Keratinocyte (primary cell): ENCODE measurements at regions not wholly inside any gene's neighbourhood (a gene's known extent, or its start where the extent isn't known, plus 50 kb on each side); places are given as distances from the start of the nearest gene placed in this dataset.
"Not testable (repeated sequence)": the region's sequence is repeated elsewhere in the genome, so short reads cannot be mapped to it uniquely, and the experiment has no call there.

Source experiments
- DNase-seq: peaks from one replicate; pipeline ENCODE4 v3.0.0-alpha.2; 2011; ENCODE audit warnings: low read depth, missing footprints, low spot score
- FAIRE-seq: peaks from 2 replicates; lab custom pipeline; 2011; peaks lifted over from hg19 to GRCh38; lab: Jason Lieb, UNC
- H2AFZ ChIP-seq: 2 replicates; pipeline ENCODE4 v1.6.0; 2012; ENCODE audit warnings: low read length, control low read depth, inconsistent platforms; ENCODE audit not compliant: control insufficient read depth
- H3K27ac ChIP-seq: 2 replicates; pipeline ENCODE4 v1.5.1; 2011; ENCODE audit warnings: low read length; ENCODE audit not compliant: control insufficient read depth, insufficient read depth
- H3K27me3 ChIP-seq: 3 replicates; pipeline ENCODE4 v1.6.0; 2011; ENCODE audit warnings: low read length; ENCODE audit not compliant: control insufficient read depth, insufficient read depth; ENCODE audit errors: extremely low read depth
- H3K36me3 ChIP-seq, 2 experiments: 2 replicates in 1 of 2; 3 replicates in 1 of 2; pipeline ENCODE4 v1.5.1; 2011; ENCODE audit warnings: low read length in 2 of 2, mild to moderate bottlenecking in 1 of 2; ENCODE audit not compliant: control insufficient read depth in 2 of 2, insufficient read depth in 2 of 2; ENCODE audit errors: extremely low read depth in 1 of 2
- H3K4me1 ChIP-seq: 3 replicates; pipeline ENCODE4 v1.5.1; 2011; ENCODE audit warnings: low read length; ENCODE audit not compliant: control insufficient read depth, insufficient read depth; ENCODE audit errors: extremely low read depth
- H3K4me2 ChIP-seq: 3 replicates; pipeline ENCODE4 v1.6.0; 2011; ENCODE audit warnings: low read depth, low read length; ENCODE audit not compliant: control insufficient read depth, insufficient read depth; ENCODE audit errors: extremely low read depth
- H3K4me3 ChIP-seq, 3 experiments: fragments of 200-600 bp in 1 of 3; sonication (generic) in 1 of 3; 2 replicates in 2 of 3; 3 replicates in 1 of 3; pipeline ENCODE4 v1.5.1; 2011 to 2016; ENCODE audit warnings: low read length in 3 of 3, mild to moderate bottlenecking in 3 of 3, control low read depth in 2 of 3, inconsistent platforms in 1 of 3, low read depth in 1 of 3, mixed read lengths in 1 of 3, mixed run types in 1 of 3, moderate library complexity in 1 of 3; ENCODE audit not compliant: control insufficient read depth in 2 of 3, insufficient read depth in 2 of 3; ENCODE audit errors: extremely low read depth in 1 of 3
- H3K79me2 ChIP-seq: 2 replicates; pipeline ENCODE4 v1.6.0; 2012; ENCODE audit warnings: low read length; ENCODE audit not compliant: control insufficient read depth, insufficient read depth
- H3K9ac ChIP-seq: 3 replicates; pipeline ENCODE4 v1.6.0; 2011; ENCODE audit warnings: low read length; ENCODE audit not compliant: control insufficient read depth, insufficient read depth; ENCODE audit errors: extremely low read depth
- H3K9me1 ChIP-seq: 3 replicates; pipeline ENCODE4 v1.6.0; 2011; ENCODE audit warnings: low read length; ENCODE audit not compliant: control insufficient read depth, insufficient read depth; ENCODE audit errors: extremely low read depth
- H3K9me3 ChIP-seq: 2 replicates; pipeline ENCODE4 v1.5.1; 2012; ENCODE audit warnings: low read depth, low read length; ENCODE audit not compliant: control insufficient read depth
- H4K20me1 ChIP-seq: 3 replicates; pipeline ENCODE4 v1.6.0; 2011; ENCODE audit warnings: low read length; ENCODE audit not compliant: control insufficient read depth, insufficient read depth; ENCODE audit errors: extremely low read depth
- EZH2 ChIP-seq: IDR thresholded peaks from one replicate; pipeline ENCODE4 v1.6.1; 2012; ENCODE audit warnings: inconsistent platforms, mild to moderate bottlenecking, low read length, moderate library complexity
- dilution Hi-C: fragments of 300-500 bp; cut with MboI; formaldehyde crosslinking; loops from one replicate; pipeline ENCODE4 v1.7.0; 2020; ENCODE audit warnings: low sequenced_read_pairs; ENCODE audit not compliant: extremely low pct_ligation_motif_present
- TF ChIP-seq, protein P1 (sequence below), 3 experiments: IDR thresholded peaks in 1 of 3; conservative IDR thresholded peaks in 1 of 3; optimal IDR thresholded peaks in 1 of 3; 2 replicates in 2 of 3; 3 replicates in 1 of 3; pipeline versions ENCODE3 to v1.5.1; 2011; ENCODE audit warnings: low read length in 3 of 3, mild to moderate bottlenecking in 3 of 3, moderate library complexity in 2 of 3, control low read depth in 1 of 3, inconsistent platforms in 1 of 3; ENCODE audit not compliant: insufficient read depth in 2 of 3; ENCODE audit errors: extremely low read depth in 1 of 3

DNA sequence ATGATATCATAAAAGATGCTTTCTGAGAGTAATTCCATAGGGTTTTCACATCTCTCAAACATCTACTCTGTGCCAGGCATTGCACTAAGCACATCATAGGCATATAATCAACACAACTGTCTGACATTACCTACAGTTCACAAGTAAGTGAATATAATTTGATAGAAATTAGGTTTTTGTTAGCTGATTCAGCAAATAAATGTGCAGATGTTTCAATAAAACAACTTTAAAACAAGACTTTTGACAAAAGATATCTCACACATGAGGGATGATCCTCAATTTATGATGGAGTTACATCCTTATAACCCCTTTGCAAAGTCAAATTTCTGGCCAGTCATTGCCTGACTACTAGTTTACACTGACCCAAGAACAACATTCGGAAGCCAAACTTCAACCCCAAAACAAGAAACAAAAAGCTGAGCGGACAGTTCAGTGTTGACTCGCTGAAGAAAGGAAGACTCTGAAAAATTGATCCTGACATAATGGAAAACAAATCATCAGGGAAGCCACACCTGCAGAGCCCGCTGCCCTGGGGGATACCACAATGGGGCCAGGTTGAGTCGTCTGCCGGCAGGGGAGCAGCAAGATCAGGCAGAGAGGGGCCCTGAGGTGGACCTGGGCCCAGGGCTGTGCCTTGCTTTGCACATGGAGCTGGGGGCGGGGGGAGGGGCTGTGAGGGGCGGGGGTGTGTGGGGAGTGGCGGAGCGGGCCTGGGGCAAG, 739.2 kb upstream of the GJE1 start:
- H3K4me2 ChIP-seq: no peak overlapping the region
- FAIRE-seq (no peak), DNase-seq (no peak)
- dilution Hi-C loops: no loop called here
- no peaks in the 10 kb centered on the region for H3K4me1 ChIP-seq
- H3K9ac ChIP-seq: no peak overlapping the region
- H3K9me1 ChIP-seq: no peaks in the 10 kb centered on the region
- no peaks in the 10 kb centered on the region for H3K9me3 ChIP-seq
- TF ChIP-seq, protein P1, sequence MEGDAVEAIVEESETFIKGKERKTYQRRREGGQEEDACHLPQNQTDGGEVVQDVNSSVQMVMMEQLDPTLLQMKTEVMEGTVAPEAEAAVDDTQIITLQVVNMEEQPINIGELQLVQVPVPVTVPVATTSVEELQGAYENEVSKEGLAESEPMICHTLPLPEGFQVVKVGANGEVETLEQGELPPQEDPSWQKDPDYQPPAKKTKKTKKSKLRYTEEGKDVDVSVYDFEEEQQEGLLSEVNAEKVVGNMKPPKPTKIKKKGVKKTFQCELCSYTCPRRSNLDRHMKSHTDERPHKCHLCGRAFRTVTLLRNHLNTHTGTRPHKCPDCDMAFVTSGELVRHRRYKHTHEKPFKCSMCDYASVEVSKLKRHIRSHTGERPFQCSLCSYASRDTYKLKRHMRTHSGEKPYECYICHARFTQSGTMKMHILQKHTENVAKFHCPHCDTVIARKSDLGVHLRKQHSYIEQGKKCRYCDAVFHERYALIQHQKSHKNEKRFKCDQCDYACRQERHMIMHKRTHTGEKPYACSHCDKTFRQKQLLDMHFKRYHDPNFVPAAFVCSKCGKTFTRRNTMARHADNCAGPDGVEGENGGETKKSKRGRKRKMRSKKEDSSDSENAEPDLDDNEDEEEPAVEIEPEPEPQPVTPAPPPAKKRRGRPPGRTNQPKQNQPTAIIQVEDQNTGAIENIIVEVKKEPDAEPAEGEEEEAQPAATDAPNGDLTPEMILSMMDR (optimal IDR thresholded peaks at IDR 0.05 in 1 of 3, IDR thresholded peaks at IDR 0.05 in 1 of 3, conservative IDR thresholded peaks at IDR 0.05 in 1 of 3; ENCODE audit: extremely low read depth in 1 of 3, insufficient read depth in 2 of 3, low read length in 3 of 3): no peak
- no peak for TF ChIP-seq EZH2
- no peaks in the 10 kb centered on the region for H3K36me3 ChIP-seq
- no peaks in the 10 kb centered on the region for H4K20me1 ChIP-seq
- no peak overlapping the region for H3K27ac ChIP-seq
- H2AFZ ChIP-seq: no peak overlapping the region
- H3K4me3 ChIP-seq: no peak overlapping the region
- no peaks in the 10 kb centered on the region for H3K27me3 ChIP-seq
- no peaks in the 10 kb centered on the region for H3K79me2 ChIP-seq

DNA sequence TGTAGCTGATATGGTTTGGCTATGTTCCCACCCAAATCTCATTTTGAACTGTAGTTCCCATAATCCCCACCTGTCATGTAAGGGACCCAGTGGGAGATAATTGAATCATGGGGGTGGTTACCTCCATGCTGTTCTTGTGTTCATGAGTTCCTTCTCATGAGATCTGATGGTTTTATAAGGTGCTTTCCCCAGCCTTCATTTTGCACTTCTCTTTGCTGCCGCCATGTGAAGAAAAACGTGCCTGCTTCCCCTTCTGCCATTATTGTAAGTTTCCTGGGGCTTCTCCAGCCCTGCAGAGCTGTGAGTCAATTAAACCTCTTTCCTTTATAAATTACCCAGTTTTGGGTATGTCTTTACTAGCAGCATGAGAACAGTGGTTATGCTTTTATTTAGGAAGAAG, 741.6 kb upstream of the GJE1 start:
- H3K4me2 ChIP-seq, H3K27ac ChIP-seq, FAIRE-seq, H3K9ac ChIP-seq, DNase-seq, H3K4me1 ChIP-seq, H3K4me3 ChIP-seq, dilution Hi-C loops, H2AFZ ChIP-seq, H4K20me1 ChIP-seq, H3K9me3 ChIP-seq, H3K79me2 ChIP-seq, H3K27me3 ChIP-seq, H3K9me1 ChIP-seq, H3K36me3 ChIP-seq: not testable (repeated sequence)

DNA sequence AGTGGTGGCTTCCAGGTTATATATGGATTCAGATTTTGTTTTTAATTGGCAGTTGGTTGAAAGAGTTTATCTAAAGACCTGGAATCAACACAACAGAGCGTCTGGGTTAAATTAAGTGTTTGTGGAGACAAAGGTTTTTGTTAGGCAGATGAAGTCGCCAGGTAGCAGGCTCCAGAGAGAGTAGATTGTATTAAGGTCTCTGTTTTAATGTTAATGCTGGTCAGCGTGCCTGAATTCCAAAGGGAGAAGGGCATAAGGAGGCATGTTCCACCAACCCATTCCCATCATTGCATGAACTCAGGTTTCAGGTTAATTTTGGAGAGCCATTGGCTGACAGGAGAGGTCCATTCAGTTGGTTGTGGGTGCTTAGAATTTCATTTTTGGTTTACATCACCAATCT, 744.1 kb upstream of the GJE1 start:
- Histone ChIP-seq H3K36me3 (no peaks in the 10 kb centered on the region), H3K4me2 (no peak overlapping the region), H3K9me1 (no peaks in the 10 kb centered on the region), H3K9ac (no peak overlapping the region), H3K27me3 (no peaks in the 10 kb centered on the region), H4K20me1 (no peaks in the 10 kb centered on the region), H3K27ac (no peak overlapping the region), H3K4me3 (no peak overlapping the region), H3K4me1 (no peaks in the 10 kb centered on the region), H3K9me3 (no peaks in the 10 kb centered on the region), H2AFZ (no peak overlapping the region), H3K79me2 (no peaks in the 10 kb centered on the region)
- DNase-seq (no peak), FAIRE-seq (no peak)
- TF ChIP-seq, protein P1 (optimal IDR thresholded peaks at IDR 0.05 in 1 of 3, IDR thresholded peaks at IDR 0.05 in 1 of 3, conservative IDR thresholded peaks at IDR 0.05 in 1 of 3; ENCODE audit: extremely low read depth in 1 of 3, insufficient read depth in 2 of 3, low read length in 3 of 3): no peak
- TF ChIP-seq EZH2: no peak
- dilution Hi-C loops: no loop called here
